Testis (tissue), 2 donors: ENCODE measurements at regions not wholly inside any gene's neighbourhood (a gene's known extent, or its start where the extent isn't known, plus 50 kb on each side); places are given as distances from the start of the nearest gene placed in this dataset.

Experiments used
- POLR2A ChIP-seq: fragments of 450-650 bp; IDR thresholded peaks from one replicate; pipeline ENCODE4 v1.6.1; 2017; ENCODE audit warnings: antibody characterized with exemption, mild to moderate bottlenecking, moderate library complexity
- TF ChIP-seq, protein P1 (sequence below), 3 experiments: fragments of 450-650 bp in 2 of 3; fragments of 200-600 bp in 1 of 3; sonication (generic) in 1 of 3; IDR thresholded peaks; one replicate each; pipeline ENCODE4 v1.5.1; 2016 to 2019; ENCODE audit warnings: antibody characterized with exemption in 3 of 3, mild to moderate bottlenecking in 2 of 3, moderate library complexity in 1 of 3

DNA sequence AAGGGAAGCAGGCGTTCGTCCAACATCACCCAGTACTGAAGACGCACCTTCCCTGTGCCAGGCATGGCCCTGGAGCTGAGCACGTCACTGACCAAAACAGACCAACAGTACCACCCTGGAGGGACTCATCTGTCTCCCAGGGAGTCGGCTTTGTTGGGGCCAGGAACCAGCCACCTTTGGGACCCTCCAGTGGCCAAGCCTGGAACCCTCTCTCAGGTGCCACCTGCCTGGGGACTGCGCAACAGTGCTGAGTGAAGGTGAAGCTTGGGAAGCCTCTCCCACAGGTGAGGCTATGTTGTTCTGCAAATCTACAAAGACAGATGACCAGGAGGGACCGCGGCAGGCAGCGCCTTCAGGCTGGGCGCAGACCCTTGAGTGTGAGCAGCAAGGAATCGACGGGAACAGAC lies 91.4 kb upstream of the OTOS start:
- TF ChIP-seq, protein P1, sequence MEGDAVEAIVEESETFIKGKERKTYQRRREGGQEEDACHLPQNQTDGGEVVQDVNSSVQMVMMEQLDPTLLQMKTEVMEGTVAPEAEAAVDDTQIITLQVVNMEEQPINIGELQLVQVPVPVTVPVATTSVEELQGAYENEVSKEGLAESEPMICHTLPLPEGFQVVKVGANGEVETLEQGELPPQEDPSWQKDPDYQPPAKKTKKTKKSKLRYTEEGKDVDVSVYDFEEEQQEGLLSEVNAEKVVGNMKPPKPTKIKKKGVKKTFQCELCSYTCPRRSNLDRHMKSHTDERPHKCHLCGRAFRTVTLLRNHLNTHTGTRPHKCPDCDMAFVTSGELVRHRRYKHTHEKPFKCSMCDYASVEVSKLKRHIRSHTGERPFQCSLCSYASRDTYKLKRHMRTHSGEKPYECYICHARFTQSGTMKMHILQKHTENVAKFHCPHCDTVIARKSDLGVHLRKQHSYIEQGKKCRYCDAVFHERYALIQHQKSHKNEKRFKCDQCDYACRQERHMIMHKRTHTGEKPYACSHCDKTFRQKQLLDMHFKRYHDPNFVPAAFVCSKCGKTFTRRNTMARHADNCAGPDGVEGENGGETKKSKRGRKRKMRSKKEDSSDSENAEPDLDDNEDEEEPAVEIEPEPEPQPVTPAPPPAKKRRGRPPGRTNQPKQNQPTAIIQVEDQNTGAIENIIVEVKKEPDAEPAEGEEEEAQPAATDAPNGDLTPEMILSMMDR (IDR thresholded peaks at IDR 0.05): no peak
- no peak for TF ChIP-seq POLR2A
